SK-MEL-5 (cell line): ENCODE measurements at regions not wholly inside any gene's neighbourhood (a gene's known extent, or its start where the extent isn't known, plus 50 kb on each side); places are given as distances from the start of the nearest gene placed in this dataset.

Experiments
- DNase-seq: peaks from one replicate; pipeline ENCODE4 v3.0.0-alpha.2; 2016; ENCODE audit warnings: low read depth, low spot score
- in situ Hi-C: cut with HindIII; loops from 2 replicates; pipeline ENCODE4 v1.10.0; 2016; ENCODE audit warnings: low sequenced_read_pairs, high pct_unique_total_duplicates, low pct_unique_long_range_greater_than_20kb

DNA sequence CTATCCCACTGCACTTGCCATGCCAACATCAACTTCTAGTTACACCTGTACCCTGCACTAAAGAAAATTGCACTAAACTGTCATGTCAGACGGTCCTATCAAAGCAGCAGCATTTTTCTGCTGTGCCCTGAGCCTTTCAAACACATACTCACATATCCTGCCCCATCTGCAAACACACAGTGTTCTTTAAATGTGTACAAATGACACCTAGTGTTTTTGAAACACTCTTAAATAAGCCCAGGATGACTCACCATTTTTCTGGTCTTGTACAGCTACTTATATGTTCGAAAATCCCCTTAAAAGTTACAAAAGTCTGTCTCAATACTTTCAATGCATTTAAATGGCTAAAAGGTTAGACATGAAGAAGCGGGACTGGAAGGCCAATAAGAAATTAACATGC, 346.7 kb upstream of the PPARGC1A start:
- DNase-seq: no peak
- in situ Hi-C loops: no loop called here

DNA sequence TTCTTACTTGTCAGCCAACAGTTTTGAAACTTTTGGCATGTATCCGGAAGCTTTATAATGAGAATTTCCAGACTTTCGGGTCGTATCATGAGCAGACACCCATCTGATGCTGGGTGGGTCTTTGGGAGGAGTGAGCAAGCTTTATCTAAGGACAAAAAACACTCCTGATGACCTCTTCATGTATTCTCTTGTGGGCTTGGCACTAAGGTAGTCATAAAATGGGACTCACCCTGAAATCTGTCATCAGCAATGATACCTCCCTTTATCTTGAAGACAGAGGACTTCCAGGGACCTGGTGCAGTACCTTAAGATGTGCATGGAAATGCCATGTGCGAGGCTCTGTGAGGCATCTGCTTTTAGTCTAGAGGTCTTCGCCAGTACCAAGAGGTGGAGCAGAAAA, 346.3 kb upstream of the PPARGC1A start:
- in situ Hi-C loops: no loop called here
- no peak for DNase-seq

DNA sequence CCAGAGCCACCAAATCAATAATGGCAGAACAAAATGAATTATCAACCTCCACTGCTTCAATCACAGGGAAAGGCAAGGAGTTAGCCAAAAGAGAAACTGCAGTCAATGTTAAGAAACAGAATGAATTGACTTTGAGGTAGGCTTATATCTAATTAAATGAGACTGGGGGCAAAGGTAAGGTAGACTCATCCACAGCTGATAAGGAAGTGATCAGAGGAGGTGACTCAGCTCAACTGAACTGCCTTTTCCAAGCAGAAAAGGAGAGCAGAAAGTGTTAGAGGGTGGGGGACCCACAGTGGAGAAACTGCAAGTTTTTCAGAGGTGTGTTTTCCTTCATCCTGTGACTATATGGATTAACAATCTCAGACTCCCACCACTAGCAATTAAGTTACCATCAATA, 345.8 kb upstream of the PPARGC1A start:
- no peak for DNase-seq
- in situ Hi-C loops: no loop called here

DNA sequence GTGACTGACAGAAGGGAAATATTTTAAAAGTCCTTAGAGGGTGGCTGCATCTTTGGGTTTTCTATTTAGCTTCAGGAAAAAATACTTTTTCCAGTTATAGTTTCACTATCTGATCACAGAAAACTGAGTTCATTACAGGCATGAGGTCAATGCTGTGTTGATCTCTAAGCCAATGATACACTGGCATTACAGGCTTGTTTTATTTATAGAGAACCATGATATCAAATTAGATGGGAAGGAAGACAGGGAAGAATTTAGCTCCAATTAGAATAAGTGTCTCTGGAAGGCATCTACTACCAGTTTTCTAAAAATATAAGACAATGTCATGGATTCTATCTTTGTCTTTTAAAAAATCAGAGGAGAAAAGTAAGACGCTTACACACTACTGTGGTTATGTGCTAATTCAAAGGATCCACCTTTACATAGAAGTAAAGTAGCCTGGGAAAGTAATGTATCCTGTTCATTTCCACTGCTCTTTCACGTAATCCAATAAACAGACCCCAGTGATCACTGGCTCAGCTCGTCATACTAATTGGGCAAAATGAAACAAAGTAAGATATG, 344.5 kb upstream of the PPARGC1A start:
- no peak for DNase-seq
- in situ Hi-C loops: no loop called here

DNA sequence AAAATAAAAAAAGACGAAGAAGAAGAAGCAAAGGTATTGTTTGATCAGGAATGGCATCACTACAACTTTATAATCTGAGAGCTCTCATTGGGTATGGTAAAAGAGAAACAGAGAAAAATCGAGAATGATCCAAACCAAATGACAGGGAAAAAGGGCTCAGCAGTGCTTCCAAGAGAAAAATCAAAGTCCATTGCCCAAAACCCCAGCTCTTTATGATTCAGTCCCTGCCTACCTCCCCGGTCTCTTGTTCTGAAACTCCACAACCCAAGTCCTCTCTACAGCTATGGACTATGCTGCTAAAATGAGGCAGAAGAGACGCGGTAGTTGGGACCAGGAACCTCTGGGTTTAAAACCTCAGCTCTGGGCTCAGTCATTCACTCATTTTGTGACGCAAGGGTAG, 341.1 kb upstream of the PPARGC1A start:
- in situ Hi-C loops: no loop called here
- DNase-seq: no peak

DNA sequence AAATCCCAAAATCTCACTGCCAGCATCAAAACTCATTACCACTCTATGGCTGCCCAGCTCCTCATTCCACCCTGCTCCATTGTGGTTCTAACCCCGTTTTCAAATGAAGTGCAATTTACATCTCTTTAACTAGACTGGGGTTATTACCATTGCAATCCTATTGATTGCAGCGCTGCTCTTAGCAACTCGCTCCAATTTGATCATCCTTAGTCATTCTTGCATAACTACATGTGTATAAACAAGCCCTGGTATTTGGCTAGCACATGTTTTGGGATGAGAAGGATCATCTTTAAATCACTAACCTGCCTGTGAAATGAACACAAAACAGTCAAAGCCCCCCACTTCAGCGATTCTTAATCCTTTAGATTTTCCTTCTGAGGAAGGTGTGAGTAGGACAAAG, 340.1 kb upstream of the PPARGC1A start:
- in situ Hi-C loops: no loop called here
- DNase-seq: no peak

DNA sequence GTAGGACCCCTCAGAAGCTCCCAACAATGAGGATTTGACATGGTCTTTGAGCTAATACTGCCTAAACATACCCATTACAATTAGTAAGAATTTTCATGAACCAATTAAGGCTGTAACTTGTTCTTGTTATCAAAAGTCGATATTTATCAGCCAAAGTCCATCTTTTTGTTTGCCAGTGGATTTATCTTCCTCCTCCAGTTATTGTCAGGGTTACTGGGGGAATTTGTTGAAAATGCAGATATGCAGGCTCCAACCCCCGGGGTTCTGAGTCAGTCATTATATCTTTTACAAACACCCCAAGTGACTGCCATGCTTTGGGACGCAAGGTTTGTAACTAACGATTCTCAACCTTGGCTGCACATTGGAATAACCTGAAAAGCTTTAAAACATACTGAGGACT, 338.8 kb upstream of the PPARGC1A start:
- in situ Hi-C loops: no loop called here
- no peak for DNase-seq

DNA sequence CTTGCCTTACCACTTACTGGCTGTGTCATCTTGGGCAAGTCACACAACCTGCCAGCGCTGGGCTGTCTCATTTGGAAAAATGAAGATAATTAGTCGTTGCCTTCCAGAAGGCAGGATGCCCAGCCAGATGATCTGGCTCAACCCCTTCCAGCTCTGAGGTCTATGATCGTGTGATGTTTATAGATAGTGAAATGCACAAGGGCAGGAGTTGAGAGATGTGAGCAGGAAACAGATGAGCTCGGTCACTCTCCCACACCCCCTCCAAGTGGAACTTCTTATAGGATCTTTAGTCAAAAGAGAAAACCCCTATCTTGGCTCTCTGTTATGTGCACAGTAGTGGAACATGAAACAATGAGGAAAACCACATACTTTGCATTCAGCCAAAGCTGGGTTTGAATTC, 336.8 kb upstream of the PPARGC1A start:
- no peak for DNase-seq
- in situ Hi-C loops: no loop called here

DNA sequence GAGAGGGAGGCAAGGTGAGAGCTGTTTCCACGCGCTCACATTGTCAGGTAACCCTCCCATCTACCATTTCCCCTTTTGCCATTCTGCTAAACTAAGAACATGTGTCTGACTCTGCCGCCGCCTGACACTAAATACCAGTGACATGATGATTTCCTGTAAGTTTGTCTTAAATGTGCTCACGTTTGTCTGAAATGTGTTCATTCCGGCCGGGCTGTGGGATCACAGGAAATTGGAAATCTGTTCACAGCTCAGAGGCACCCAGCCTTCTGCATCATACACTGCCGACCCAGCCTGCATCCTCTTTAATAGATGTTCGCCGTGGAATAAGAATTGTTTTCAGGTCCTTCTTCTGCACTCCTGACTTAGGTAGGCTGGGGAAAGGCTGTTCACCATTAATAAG, 336.2 kb upstream of the PPARGC1A start:
- in situ Hi-C loops: no loop called here
- no peak for DNase-seq

DNA sequence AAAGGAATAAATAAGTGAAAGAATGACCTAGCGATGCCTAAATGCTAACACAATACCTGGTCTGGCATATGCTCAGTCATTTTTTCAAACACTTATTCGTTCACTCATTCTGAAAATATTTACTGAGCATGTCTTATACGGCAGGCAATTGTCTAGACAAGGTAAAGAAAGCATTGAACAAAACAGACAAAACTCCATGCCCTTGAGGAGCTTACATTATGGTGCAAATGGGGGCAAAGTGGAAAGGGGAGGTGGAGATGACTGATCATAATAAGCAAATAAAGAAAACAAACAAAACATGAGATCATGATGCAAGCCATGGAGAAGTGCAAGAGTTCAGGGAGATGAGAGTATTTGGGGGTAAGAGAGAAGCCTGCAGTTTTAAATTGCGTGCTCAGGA, 334.6 kb upstream of the PPARGC1A start:
- in situ Hi-C loops: no loop called here
- no peak for DNase-seq

DNA sequence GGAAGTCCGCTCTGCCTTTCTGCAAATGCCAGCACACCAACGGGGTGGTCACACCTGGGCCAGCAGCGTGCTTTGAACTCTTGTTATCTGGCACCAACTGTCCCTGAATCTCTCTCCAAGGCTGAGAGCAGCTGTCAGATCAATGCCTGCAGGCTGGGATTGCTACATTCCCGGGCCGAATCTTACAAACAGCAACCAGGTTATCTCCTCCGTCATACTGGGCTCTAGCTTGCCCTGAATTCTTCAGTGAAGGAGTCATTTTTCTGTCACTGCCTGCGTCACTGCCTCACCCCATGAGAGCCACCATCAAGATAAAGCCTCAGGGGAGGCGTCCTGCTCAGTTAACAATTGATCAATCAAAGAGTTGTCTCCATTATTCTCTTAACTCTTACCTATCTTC, 329.4 kb upstream of the PPARGC1A start:
- DNase-seq: no peak
- in situ Hi-C loops: no loop called here

DNA sequence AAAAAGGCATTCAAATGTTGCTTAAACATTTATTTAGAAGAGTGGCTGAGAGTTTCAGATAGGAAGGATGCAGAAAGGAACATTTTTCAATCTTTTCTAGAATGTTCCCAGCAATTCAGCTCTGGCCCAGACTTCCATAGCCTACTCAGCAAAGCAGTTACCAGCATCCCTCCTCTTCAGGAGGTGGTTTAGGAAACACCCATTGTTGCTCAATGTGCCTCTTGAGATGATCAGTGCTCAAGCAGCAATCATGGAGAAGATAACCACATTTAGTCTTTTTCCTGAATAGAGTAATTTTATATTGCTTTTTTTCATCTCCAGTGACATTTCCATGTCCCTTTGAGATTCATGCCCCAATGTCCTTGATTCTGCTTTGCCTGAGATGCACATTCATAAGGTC, 328.7 kb upstream of the PPARGC1A start:
- no peak for DNase-seq
- in situ Hi-C loops: no loop called here

DNA sequence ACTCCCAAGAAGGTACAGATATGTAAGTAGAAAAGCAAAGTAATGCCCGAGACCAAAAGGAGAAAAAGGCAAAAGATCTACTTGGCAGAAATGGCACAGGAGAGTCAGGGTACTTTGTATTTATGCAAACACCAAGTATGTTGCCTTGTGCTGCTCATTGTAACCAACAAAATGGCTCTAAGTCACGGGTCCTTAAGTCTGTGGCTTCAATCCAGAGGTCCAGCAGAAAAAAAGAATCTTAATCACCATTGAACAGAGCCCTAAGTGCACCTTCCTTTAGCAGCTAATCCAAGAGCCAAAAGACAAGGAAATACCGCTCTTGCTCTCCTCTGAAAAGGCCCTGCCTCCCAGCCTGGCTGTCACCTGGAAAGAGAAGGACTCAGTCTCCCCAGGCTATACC, 324.9 kb upstream of the PPARGC1A start:
- in situ Hi-C loops: no loop called here
- DNase-seq: no peak

DNA sequence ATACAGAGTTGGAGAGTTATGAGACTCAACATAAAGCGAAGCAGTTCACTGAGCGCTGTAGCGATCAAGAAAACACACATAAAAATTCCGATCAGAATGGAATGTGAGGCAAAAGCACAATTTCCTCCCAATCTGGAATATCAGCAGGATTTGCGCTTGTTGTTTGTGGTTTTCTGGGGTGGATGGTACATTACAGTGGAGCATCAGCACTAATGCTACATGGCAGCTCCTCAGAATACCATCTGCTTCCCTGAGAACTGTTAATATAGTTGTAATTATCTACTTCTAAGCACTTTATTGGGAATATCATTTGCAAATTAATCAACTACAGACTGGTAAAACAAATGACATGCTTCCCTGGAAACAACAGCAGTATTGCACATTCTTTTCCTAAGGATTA, 324.1 kb upstream of the PPARGC1A start:
- in situ Hi-C loops: no loop called here
- DNase-seq: no peak

DNA sequence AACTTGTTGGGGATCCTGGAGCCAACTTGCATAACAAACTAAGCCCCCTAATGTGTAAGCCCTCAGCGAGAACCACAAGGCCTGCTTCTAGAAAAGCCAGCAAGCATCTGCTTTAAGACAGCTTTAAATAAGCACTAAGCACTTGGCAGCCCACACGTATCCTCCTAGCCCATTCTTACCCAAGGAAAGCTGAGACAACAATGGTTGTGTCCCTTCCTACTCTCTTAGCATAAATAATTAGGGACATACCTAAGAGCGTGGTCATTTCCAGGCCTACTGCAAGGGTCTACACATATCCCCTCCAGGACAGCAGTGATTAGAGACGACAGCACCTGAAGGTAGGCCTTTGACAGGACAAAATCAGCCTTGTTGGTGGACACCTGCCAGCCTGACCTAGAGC, 322.8 kb upstream of the PPARGC1A start:
- no peak for DNase-seq
- in situ Hi-C loops: no loop called here

DNA sequence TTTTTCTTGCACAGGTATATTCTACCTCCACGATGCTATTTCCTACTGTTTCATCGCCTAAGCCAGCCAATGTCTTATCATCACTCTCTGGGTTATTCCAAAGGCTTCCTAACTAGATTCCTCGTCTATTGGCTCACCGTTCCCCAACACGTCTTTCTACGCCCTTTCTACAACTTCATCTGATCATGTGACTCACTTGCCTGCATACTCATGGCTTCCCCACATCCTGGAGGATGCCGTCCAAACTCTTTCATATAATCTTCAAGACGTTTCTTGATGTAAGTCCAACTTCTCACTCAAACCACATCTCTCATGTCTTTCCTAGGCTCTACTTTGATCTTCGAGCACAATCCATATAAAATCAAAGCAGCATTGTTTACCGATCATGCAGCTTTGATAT, 322.0 kb upstream of the PPARGC1A start:
- no peak for DNase-seq
- in situ Hi-C loops: no loop called here

DNA sequence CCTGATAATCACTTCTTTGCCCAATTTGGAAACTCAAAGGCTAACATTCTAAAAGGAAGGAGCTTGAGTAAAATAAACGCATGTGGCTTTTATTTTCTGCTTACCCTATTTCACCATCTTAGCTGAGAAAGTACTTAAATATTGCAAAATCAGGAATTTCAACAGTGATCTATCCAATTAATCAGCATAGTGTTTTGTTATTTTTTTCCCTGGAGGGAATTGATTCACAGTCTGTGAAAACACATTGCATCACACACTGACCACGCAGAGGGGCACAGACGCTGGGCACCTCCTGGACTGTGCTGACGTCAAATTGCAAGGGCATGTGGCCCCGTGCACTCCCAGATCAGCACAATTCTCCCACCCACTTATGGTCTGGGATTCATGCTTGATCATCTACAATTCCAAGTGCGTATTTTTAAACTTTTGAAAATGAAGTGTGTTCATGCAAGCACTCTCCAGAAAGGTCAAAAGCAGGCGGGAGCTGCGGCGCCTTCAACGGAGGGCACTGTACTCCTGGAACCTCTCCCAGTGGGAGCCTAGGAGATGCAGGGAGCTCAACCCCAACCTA, 320.6 kb upstream of the PPARGC1A start:
- in situ Hi-C loops: no loop called here
- peak; percentile 88 for DNase-seq

DNA sequence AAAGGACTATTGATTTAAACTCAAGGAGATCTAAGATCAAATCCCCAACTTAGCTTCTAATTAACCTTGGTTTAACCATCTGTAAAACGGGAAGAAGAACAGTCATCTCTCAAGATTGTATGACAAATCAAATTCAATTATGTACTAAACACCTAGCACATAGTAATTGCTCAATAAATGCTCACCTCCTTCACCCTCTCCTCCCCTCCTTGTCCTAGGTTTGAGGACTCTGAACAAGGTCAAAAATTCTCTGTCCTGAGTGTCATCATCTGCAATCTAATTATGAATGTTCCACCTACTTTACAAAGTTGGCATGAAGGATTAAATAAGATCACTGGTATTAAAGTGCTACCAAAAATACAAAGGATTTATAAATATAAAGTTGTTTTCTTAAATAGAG, 320.1 kb upstream of the PPARGC1A start:
- in situ Hi-C loops: no loop called here
- no peak for DNase-seq

DNA sequence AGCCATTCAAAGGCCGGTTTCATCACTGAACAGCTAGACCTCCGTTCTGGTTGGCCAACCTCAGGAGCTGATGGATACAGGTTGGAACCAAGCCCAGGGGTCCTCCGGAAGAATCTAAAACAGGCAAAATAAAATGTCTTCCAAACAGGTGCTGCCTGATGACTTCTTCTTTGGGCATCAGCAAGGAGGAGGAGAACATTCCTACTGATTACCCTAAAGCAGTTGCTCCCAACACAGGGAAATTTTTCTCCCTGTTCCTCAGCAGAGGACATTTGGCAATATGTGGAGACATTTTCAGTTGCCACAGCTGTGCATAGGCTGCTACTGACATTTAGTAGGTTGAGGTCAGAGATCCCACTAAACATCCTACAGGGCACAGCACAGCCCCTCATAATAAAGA, 319.3 kb upstream of the PPARGC1A start:
- in situ Hi-C loops: no loop called here
- DNase-seq: no peak

DNA sequence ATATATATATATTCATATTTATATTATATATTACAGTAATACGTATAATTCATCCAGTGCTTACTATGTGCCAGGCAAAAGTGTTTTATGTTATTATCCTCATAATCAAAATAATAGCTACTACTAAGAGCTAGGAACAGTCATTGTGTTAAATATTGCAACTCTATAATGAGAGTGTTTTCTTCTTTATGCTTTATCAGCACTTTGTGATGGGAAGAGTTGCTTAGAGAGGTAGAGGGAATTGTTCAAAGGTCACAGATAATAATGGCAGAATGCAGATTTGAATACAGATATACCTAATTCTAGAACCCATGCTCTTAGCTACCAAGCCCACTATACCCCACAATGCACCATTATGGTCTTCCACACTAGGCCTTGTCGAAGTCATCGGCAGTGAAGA, 318.8 kb upstream of the PPARGC1A start:
- in situ Hi-C loops: no loop called here
- DNase-seq: no peak
